ENCODE measurements at regions not wholly inside any gene's neighbourhood (a gene's known extent, or its start where the extent isn't known, plus 50 kb on each side); places are given as distances from the start of the nearest gene placed in this dataset.
"Not testable (repeated sequence)": the region's sequence is repeated elsewhere in the genome, so short reads cannot be mapped to it uniquely, and the experiment has no call there.

GRCh38 chr15:101958656-101959055 lies 146.7 kb downstream of the OR4F15 start:
- not testable (repeated sequence) for H3K9ac ChIP-seq (ENCODE audit: low read length); H4K8ac ChIP-seq (ENCODE audit: low read length); H3K23ac ChIP-seq (ENCODE audit: low read length in 2 of 2); H3K36me3 ChIP-seq (ENCODE audit: control insufficient read depth in 1 of 2, insufficient read depth in 2 of 2, low read depth in 1 of 2, low read length in 2 of 2); H2BK120ac ChIP-seq (ENCODE audit: low read depth, low read length); H3K14ac ChIP-seq (ENCODE audit: low read length in 2 of 2); H3K27ac ChIP-seq (ENCODE audit: low read length, poor library complexity, severe bottlenecking); H3K79me1 ChIP-seq (replicated peaks; ENCODE audit: low read length, poor library complexity, severe bottlenecking); H3K4me2 ChIP-seq (ENCODE audit: low read length, poor library complexity, severe bottlenecking); H2BK15ac ChIP-seq (ENCODE audit: low read depth, poor library complexity, severe bottlenecking); H3K4ac ChIP-seq (ENCODE audit: low read depth in 1 of 2, low read length in 2 of 2); H2BK5ac ChIP-seq (ENCODE audit: low read depth, low read length, poor library complexity, severe bottlenecking); H2AK5ac ChIP-seq (ENCODE audit: low read length, severe bottlenecking); H2AFZ ChIP-seq (ENCODE audit: low read depth, low read length); H3K9me3 ChIP-seq (ENCODE audit: control insufficient read depth, low read length); H4K91ac ChIP-seq (ENCODE audit: low read length); H3K4me3 ChIP-seq (ENCODE audit: insufficient read depth in 1 of 2, low read depth in 1 of 2, low read length in 2 of 2); H3K27me3 ChIP-seq (ENCODE audit: control insufficient read depth in 1 of 2, insufficient read depth in 1 of 2, low read length in 2 of 2); H3K4me1 ChIP-seq (ENCODE audit: control insufficient read depth, insufficient read depth, low read depth, low read length)
- WGBS: no CpG with 5 or more reads among the region's 4 CpGs
- Histone ChIP-seq H3K18ac (ENCODE audit: low read depth in 1 of 2, low read length in 2 of 2) (peak overlapping the region in 1 of 2 experiments; percentile 37), H2BK12ac (ENCODE audit: low read length in 2 of 2) (peak overlapping the region in 1 of 2 experiments; percentile 59)
- peak; percentile 67 for DNase-seq

GRCh38 chr15:101961263-101961662 lies 149.3 kb downstream of the OR4F15 start:
- H4K8ac ChIP-seq (ENCODE audit: low read length); H3K14ac ChIP-seq (ENCODE audit: low read length in 2 of 2); H3K27ac ChIP-seq (ENCODE audit: low read length, poor library complexity, severe bottlenecking); H3K9me3 ChIP-seq (ENCODE audit: control insufficient read depth, low read length); H2BK120ac ChIP-seq (ENCODE audit: low read depth, low read length); H2AK5ac ChIP-seq (ENCODE audit: low read length, severe bottlenecking); H2AFZ ChIP-seq (ENCODE audit: low read depth, low read length); H3K4me1 ChIP-seq (ENCODE audit: control insufficient read depth, insufficient read depth, low read depth, low read length); H2BK12ac ChIP-seq (ENCODE audit: low read length in 2 of 2); H3K9ac ChIP-seq (ENCODE audit: low read length); H3K4ac ChIP-seq (ENCODE audit: low read depth in 1 of 2, low read length in 2 of 2); H3K36me3 ChIP-seq (ENCODE audit: control insufficient read depth in 1 of 2, insufficient read depth in 2 of 2, low read depth in 1 of 2, low read length in 2 of 2); H3K79me1 ChIP-seq (replicated peaks; ENCODE audit: low read length, poor library complexity, severe bottlenecking); H4K91ac ChIP-seq (ENCODE audit: low read length); DNase-seq; H2BK5ac ChIP-seq (ENCODE audit: low read depth, low read length, poor library complexity, severe bottlenecking); H3K4me2 ChIP-seq (ENCODE audit: low read length, poor library complexity, severe bottlenecking); H2BK15ac ChIP-seq (ENCODE audit: low read depth, poor library complexity, severe bottlenecking); H3K23ac ChIP-seq (ENCODE audit: low read length in 2 of 2); H3K27me3 ChIP-seq (ENCODE audit: control insufficient read depth in 1 of 2, insufficient read depth in 1 of 2, low read length in 2 of 2): not testable (repeated sequence)
- H3K4me3 ChIP-seq (ENCODE audit: insufficient read depth in 1 of 2, low read depth in 1 of 2, low read length in 2 of 2): peak overlapping the region in 1 of 2 experiments; percentile 60
- no CpG with 5 or more reads among the region's 48 CpGs for WGBS
- peak overlapping the region in 1 of 2 experiments; percentile 66 for H3K18ac ChIP-seq (ENCODE audit: low read depth in 1 of 2, low read length in 2 of 2)

GRCh38 chr15:101961765-101962164 lies 149.8 kb downstream of the OR4F15 start:
- H2BK15ac ChIP-seq (ENCODE audit: low read depth, poor library complexity, severe bottlenecking); H3K9me3 ChIP-seq (ENCODE audit: control insufficient read depth, low read length); H2BK5ac ChIP-seq (ENCODE audit: low read depth, low read length, poor library complexity, severe bottlenecking); DNase-seq; H3K23ac ChIP-seq (ENCODE audit: low read length in 2 of 2); H3K18ac ChIP-seq (ENCODE audit: low read depth in 1 of 2, low read length in 2 of 2); H3K27me3 ChIP-seq (ENCODE audit: control insufficient read depth in 1 of 2, insufficient read depth in 1 of 2, low read length in 2 of 2); H4K8ac ChIP-seq (ENCODE audit: low read length); H3K4me2 ChIP-seq (ENCODE audit: low read length, poor library complexity, severe bottlenecking); H3K4me1 ChIP-seq (ENCODE audit: control insufficient read depth, insufficient read depth, low read depth, low read length); H2AFZ ChIP-seq (ENCODE audit: low read depth, low read length); H3K79me1 ChIP-seq (replicated peaks; ENCODE audit: low read length, poor library complexity, severe bottlenecking); H2BK12ac ChIP-seq (ENCODE audit: low read length in 2 of 2); H3K36me3 ChIP-seq (ENCODE audit: control insufficient read depth in 1 of 2, insufficient read depth in 2 of 2, low read depth in 1 of 2, low read length in 2 of 2); H3K27ac ChIP-seq (ENCODE audit: low read length, poor library complexity, severe bottlenecking); H3K14ac ChIP-seq (ENCODE audit: low read length in 2 of 2); H2BK120ac ChIP-seq (ENCODE audit: low read depth, low read length); H4K91ac ChIP-seq (ENCODE audit: low read length); H3K4ac ChIP-seq (ENCODE audit: low read depth in 1 of 2, low read length in 2 of 2); H2AK5ac ChIP-seq (ENCODE audit: low read length, severe bottlenecking): not testable (repeated sequence)
- Histone ChIP-seq H3K9ac (ENCODE audit: low read length) (peak overlapping the region; percentile 55), H3K4me3 (ENCODE audit: insufficient read depth in 1 of 2, low read depth in 1 of 2, low read length in 2 of 2) (peak overlapping the region in 1 of 2 experiments; percentile 58)
- no CpG with 5 or more reads among the region's 41 CpGs for WGBS

DNA sequence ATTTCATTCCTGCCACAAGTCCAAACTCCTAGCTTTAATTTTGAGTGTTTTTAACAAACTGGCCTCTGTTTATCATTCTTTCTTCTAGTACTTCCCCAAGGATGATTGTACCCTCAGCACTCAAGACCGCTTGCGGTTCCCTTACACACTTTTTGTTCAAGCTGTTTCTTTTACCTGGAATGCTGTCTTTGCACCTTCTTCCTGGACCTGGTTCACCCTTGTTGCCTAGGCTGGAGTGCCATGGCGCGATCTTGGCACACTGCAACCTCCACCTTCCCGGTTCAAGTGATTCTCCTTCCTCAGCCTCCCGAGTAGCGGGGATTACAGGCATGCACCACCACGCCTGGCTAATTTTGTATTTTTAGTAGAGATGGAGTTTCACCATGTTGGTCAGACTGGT lies 151.7 kb downstream of the OR4F15 start:
- not testable (repeated sequence) for H2BK12ac ChIP-seq (ENCODE audit: low read length in 2 of 2); H2AK5ac ChIP-seq (ENCODE audit: low read length, severe bottlenecking); H2BK120ac ChIP-seq (ENCODE audit: low read depth, low read length); H3K27me3 ChIP-seq (ENCODE audit: control insufficient read depth in 1 of 2, insufficient read depth in 1 of 2, low read length in 2 of 2); H3K4me3 ChIP-seq (ENCODE audit: insufficient read depth in 1 of 2, low read depth in 1 of 2, low read length in 2 of 2); H4K91ac ChIP-seq (ENCODE audit: low read length); H3K79me1 ChIP-seq (replicated peaks; ENCODE audit: low read length, poor library complexity, severe bottlenecking); H3K14ac ChIP-seq (ENCODE audit: low read length in 2 of 2); H2AFZ ChIP-seq (ENCODE audit: low read depth, low read length); H3K4me2 ChIP-seq (ENCODE audit: low read length, poor library complexity, severe bottlenecking); H3K23ac ChIP-seq (ENCODE audit: low read length in 2 of 2); H2BK5ac ChIP-seq (ENCODE audit: low read depth, low read length, poor library complexity, severe bottlenecking); H3K27ac ChIP-seq (ENCODE audit: low read length, poor library complexity, severe bottlenecking); H4K8ac ChIP-seq (ENCODE audit: low read length); H2BK15ac ChIP-seq (ENCODE audit: low read depth, poor library complexity, severe bottlenecking); H3K4ac ChIP-seq (ENCODE audit: low read depth in 1 of 2, low read length in 2 of 2); DNase-seq; H3K36me3 ChIP-seq (ENCODE audit: control insufficient read depth in 1 of 2, insufficient read depth in 2 of 2, low read depth in 1 of 2, low read length in 2 of 2); H3K4me1 ChIP-seq (ENCODE audit: control insufficient read depth, insufficient read depth, low read depth, low read length); H3K18ac ChIP-seq (ENCODE audit: low read depth in 1 of 2, low read length in 2 of 2); H3K9me3 ChIP-seq (ENCODE audit: control insufficient read depth, low read length); H3K9ac ChIP-seq (ENCODE audit: low read length)
- WGBS: 98% methylated on average over 2 of the region's 8 CpGs

Measured in mesenchymal stem cell (in vitro differentiated cells and primary cell).